HepG2 (cell line): ENCODE measurements at regions not wholly inside any gene's neighbourhood (a gene's known extent, or its start where the extent isn't known, plus 50 kb on each side); places are given as distances from the start of the nearest gene placed in this dataset.
A peak's percentile ranks its signal among the peaks of the same experiment; 100 is the strongest.

Experiments
- ARNTL ChIP-seq: sonication (generic); formaldehyde crosslinking; IDR thresholded peaks from 2 replicates; pipeline ENCODE4 v1.4.0; 2020; ENCODE audit warnings: mild to moderate bottlenecking, missing genetic modification reagents
- EZH2 ChIP-seq: conservative IDR thresholded peaks from 2 replicates; pipeline ENCODE4 v1.6.1; 2012; ENCODE audit warnings: mild to moderate bottlenecking, low read depth, low read length, moderate library complexity
- FOXP1 ChIP-seq, 2 experiments: fragments of 450-650 bp in 1 of 2; IDR thresholded peaks; 2 replicates each; pipeline ENCODE4 v1.6.1; 2017 to 2018; ENCODE audit warnings: antibody characterized with exemption in 1 of 2
- GPN1 ChIP-seq: sonication (generic); formaldehyde crosslinking; IDR thresholded peaks from 2 replicates; pipeline ENCODE4 v1.5.1; 2020; ENCODE audit warnings: missing genetic modification reagents, borderline replicate concordance
- HDAC1 ChIP-seq: sonication (generic); formaldehyde crosslinking; IDR thresholded peaks from 2 replicates; pipeline ENCODE4 v1.5.1; 2020; ENCODE audit warnings: mild to moderate bottlenecking, missing genetic modification reagents
- NFKBIZ ChIP-seq: IDR thresholded peaks from 2 replicates; pipeline ENCODE4 v1.6.1; 2018; ENCODE audit warnings: missing genetic modification reagents, missing compliant biosample characterization
- ONECUT2 ChIP-seq: sonication (generic); formaldehyde crosslinking; IDR thresholded peaks from 2 replicates; pipeline ENCODE4 v1.4.0; 2020; ENCODE audit warnings: missing genetic modification reagents
- RFXAP ChIP-seq: sonication (generic); formaldehyde crosslinking; IDR thresholded peaks from 2 replicates; pipeline ENCODE4 v1.4.0; 2020; ENCODE audit warnings: missing genetic modification reagents, borderline replicate concordance
- TARDBP ChIP-seq: sonication (generic); formaldehyde crosslinking; IDR thresholded peaks from 2 replicates; pipeline ENCODE4 v1.8.0; 2022; ENCODE audit warnings: mild to moderate bottlenecking, missing genetic modification reagents
- TOPORS ChIP-seq: sonication (generic); formaldehyde crosslinking; IDR thresholded peaks from 2 replicates; pipeline ENCODE4 v1.8.0; 2023; ENCODE audit warnings: mild to moderate bottlenecking, missing genetic modification reagents
- TSC22D2 ChIP-seq: sonication (generic); formaldehyde crosslinking; IDR thresholded peaks from 2 replicates; pipeline ENCODE4 v1.5.1; 2020; ENCODE audit warnings: missing genetic modification reagents, mild to moderate bottlenecking, borderline replicate concordance
- ZBTB20 ChIP-seq: sonication (generic); formaldehyde crosslinking; IDR thresholded peaks from 2 replicates; pipeline ENCODE4 v1.8.1; 2023; ENCODE audit warnings: missing genetic modification reagents, low read depth, mild to moderate bottlenecking, borderline replicate concordance
- ZFY ChIP-seq: sonication (generic); formaldehyde crosslinking; IDR thresholded peaks from 2 replicates; pipeline ENCODE4 v1.4.0; 2020; ENCODE audit warnings: missing genetic modification reagents
- ZFYVE20 ChIP-seq: sonication (generic); formaldehyde crosslinking; IDR thresholded peaks from 2 replicates; pipeline ENCODE4 v1.8.0; 2023; ENCODE audit warnings: low read depth, mild to moderate bottlenecking, moderate library complexity, missing genetic modification reagents, borderline replicate concordance
- ZNF263 ChIP-seq: sonication (generic); formaldehyde crosslinking; IDR thresholded peaks from 2 replicates; pipeline ENCODE4 v1.4.0; 2020; ENCODE audit warnings: missing genetic modification reagents
- ZNF3 ChIP-seq: IDR thresholded peaks from 2 replicates; pipeline ENCODE4 v1.7.0; 2017; ENCODE audit warnings: inconsistent platforms
- ZNF326 ChIP-seq: sonication (generic); formaldehyde crosslinking; IDR thresholded peaks from 2 replicates; pipeline ENCODE4 v1.4.0; 2020; ENCODE audit warnings: missing genetic modification reagents, borderline replicate concordance
- ZNF557 ChIP-seq: sonication (generic); formaldehyde crosslinking; IDR thresholded peaks from 2 replicates; pipeline ENCODE4 v1.4.0; 2020; ENCODE audit warnings: missing genetic modification reagents
- ZNF629 ChIP-seq: sonication (generic); formaldehyde crosslinking; conservative IDR thresholded peaks from 2 replicates; pipeline ENCODE4 v1.5.0; 2020; ENCODE audit warnings: missing genetic modification reagents
- ZNF747 ChIP-seq: sonication (generic); formaldehyde crosslinking; IDR thresholded peaks from 2 replicates; pipeline ENCODE4 v1.8.1; 2023; ENCODE audit warnings: missing genetic modification reagents, mild to moderate bottlenecking, borderline replicate concordance
- TF ChIP-seq, protein P1 (sequence below): sonication (generic); formaldehyde crosslinking; IDR thresholded peaks from 2 replicates; pipeline ENCODE4 v1.4.0; 2020; ENCODE audit warnings: missing genetic modification reagents
- TF ChIP-seq, protein P2 (sequence below): sonication (generic); formaldehyde crosslinking; IDR thresholded peaks from 2 replicates; pipeline ENCODE4 v1.8.1; 2023; ENCODE audit warnings: mild to moderate bottlenecking, missing genetic modification reagents
- TF ChIP-seq, protein P3 (sequence below): sonication (generic); formaldehyde crosslinking; conservative IDR thresholded peaks from 2 replicates; pipeline ENCODE4 v1.5.0; 2020; ENCODE audit warnings: missing genetic modification reagents
- TF ChIP-seq, protein P4 (sequence below): sonication (generic); formaldehyde crosslinking; IDR thresholded peaks from 2 replicates; pipeline ENCODE4 v1.5.0; 2020; ENCODE audit warnings: missing genetic modification reagents

DNA sequence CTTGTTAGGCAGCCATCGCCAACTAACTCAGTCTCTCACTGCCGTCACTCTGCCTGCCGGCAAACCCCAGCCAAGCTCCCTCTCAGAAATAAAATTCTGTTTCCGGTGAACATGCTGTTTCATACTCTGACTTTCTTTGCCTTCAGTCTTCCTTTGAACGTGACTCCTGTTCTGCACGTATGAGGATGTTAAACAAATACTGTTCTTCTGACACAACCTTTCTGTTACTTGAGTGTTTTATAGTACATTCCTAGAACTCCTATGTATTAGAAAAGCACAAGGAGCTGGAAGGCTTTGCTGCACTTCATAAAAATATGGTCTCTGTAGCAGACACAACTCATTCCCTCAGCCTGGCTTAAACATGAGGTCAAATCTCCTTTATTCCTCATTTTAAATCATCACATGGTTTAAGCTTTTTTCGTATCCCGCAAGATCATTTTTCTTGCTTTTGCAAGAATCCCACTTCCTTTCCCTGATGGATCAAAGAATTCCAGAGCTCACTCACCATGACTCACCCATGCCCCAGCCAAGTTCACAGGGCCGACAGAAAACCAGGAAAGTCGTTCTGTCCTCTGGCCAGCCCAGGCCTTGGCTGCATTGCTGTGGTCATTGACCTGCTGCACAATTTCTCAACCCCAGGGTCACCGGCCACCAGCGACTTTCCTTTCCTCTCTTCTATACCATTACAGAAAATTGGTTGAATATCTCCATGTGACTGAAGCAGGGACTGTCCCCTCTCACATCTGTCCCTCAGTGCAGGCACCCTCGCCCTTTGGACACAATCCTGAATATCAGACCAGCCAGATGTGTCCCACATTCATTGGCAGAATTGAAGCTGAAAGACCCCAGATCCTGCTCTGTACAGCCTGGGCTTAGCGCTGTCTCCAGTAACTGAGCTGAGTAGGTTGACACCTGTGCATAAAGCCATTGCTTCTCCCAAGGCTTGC, 183.1 kb upstream of the ARL4C start (continued):
- TF ChIP-seq TARDBP (CRISPR knock-in tag): peak; percentile 91
- TF ChIP-seq ZBTB20: peak; percentile 88; the same call in 1 of the 2 replicates
- TF ChIP-seq ZNF3 (CRISPR knock-in tag): no peak; the same call in 1 of the 2 replicates
- peak; percentile 46; the same call in 1 of the 2 replicates for TF ChIP-seq TSC22D2 (CRISPR knock-in tag)
- TF ChIP-seq, protein P1, sequence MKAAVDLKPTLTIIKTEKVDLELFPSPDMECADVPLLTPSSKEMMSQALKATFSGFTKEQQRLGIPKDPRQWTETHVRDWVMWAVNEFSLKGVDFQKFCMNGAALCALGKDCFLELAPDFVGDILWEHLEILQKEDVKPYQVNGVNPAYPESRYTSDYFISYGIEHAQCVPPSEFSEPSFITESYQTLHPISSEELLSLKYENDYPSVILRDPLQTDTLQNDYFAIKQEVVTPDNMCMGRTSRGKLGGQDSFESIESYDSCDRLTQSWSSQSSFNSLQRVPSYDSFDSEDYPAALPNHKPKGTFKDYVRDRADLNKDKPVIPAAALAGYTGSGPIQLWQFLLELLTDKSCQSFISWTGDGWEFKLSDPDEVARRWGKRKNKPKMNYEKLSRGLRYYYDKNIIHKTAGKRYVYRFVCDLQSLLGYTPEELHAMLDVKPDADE (CRISPR knock-in tag): no peak
- TF ChIP-seq EZH2: no peak
- TF ChIP-seq FOXP1 (IDR thresholded peaks at IDR 0.05): no peak
- TF ChIP-seq FOXP1 (CRISPR knock-in tag; IDR thresholded peaks at IDR 0.05): peak; percentile 72
- no peak for TF ChIP-seq ZNF326 (CRISPR knock-in tag)
- peak; percentile 80 for TF ChIP-seq ARNTL (CRISPR knock-in tag)
- TF ChIP-seq, protein P2, sequence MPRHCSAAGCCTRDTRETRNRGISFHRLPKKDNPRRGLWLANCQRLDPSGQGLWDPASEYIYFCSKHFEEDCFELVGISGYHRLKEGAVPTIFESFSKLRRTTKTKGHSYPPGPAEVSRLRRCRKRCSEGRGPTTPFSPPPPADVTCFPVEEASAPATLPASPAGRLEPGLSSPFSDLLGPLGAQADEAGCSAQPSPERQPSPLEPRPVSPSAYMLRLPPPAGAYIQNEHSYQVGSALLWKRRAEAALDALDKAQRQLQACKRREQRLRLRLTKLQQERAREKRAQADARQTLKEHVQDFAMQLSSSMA (CRISPR knock-in tag): peak; percentile 87; the same call in 1 of the 2 replicates
- TF ChIP-seq ZNF263: 0 out of 2 replicates have a peak, but pooled peaks have one; percentile 63
- TF ChIP-seq, protein P3, sequence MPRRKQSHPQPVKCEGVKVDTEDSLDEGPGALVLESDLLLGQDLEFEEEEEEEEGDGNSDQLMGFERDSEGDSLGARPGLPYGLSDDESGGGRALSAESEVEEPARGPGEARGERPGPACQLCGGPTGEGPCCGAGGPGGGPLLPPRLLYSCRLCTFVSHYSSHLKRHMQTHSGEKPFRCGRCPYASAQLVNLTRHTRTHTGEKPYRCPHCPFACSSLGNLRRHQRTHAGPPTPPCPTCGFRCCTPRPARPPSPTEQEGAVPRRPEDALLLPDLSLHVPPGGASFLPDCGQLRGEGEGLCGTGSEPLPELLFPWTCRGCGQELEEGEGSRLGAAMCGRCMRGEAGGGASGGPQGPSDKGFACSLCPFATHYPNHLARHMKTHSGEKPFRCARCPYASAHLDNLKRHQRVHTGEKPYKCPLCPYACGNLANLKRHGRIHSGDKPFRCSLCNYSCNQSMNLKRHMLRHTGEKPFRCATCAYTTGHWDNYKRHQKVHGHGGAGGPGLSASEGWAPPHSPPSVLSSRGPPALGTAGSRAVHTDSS (CRISPR knock-in tag): no peak
- TF ChIP-seq ZFYVE20 (CRISPR knock-in tag): no peak
- TF ChIP-seq RFXAP (CRISPR knock-in tag): peak; percentile 69; the same call in 1 of the 2 replicates
- TF ChIP-seq, protein P4, sequence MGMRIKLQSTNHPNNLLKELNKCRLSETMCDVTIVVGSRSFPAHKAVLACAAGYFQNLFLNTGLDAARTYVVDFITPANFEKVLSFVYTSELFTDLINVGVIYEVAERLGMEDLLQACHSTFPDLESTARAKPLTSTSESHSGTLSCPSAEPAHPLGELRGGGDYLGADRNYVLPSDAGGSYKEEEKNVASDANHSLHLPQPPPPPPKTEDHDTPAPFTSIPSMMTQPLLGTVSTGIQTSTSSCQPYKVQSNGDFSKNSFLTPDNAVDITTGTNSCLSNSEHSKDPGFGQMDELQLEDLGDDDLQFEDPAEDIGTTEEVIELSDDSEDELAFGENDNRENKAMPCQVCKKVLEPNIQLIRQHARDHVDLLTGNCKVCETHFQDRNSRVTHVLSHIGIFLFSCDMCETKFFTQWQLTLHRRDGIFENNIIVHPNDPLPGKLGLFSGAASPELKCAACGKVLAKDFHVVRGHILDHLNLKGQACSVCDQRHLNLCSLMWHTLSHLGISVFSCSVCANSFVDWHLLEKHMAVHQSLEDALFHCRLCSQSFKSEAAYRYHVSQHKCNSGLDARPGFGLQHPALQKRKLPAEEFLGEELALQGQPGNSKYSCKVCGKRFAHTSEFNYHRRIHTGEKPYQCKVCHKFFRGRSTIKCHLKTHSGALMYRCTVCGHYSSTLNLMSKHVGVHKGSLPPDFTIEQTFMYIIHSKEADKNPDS: no peak
- no peak for TF ChIP-seq ONECUT2 (CRISPR knock-in tag)
- peak; percentile 91; the same call in 1 of the 2 replicates for TF ChIP-seq ZNF747 (CRISPR knock-in tag)
- TF ChIP-seq TOPORS (CRISPR knock-in tag): no peak
- peak; percentile 40; the same call in 1 of the 2 replicates for TF ChIP-seq ZNF629 (CRISPR knock-in tag)
- TF ChIP-seq GPN1 (CRISPR knock-in tag): no peak
- peak; percentile 88 for TF ChIP-seq HDAC1 (CRISPR knock-in tag)
- peak; percentile 78 for TF ChIP-seq ZFY
- TF ChIP-seq NFKBIZ (CRISPR knock-in tag): no peak; the same call in none of the 2 replicates
- TF ChIP-seq ZNF557: peak; percentile 54; the same call in 1 of the 2 replicates
